Psoas muscle (tissue), 7 donors: ENCODE measurements at regions not wholly inside any gene's neighbourhood (a gene's known extent, or its start where the extent isn't known, plus 50 kb on each side); places are given as distances from the start of the nearest gene placed in this dataset.

Source experiments
- ATAC-seq, 4 donors: fragments of 200-7000 bp; cut with Tn5 transposase; one replicate each; pipeline ENCODE4 v1.9.1; 2020; ENCODE audit warnings: moderate library complexity in 3 of 4, mild to moderate bottlenecking in 2 of 4
- DNase-seq, 2 donors: peaks; one replicate each; pipeline ENCODE4 v3.0.0-alpha.2; 2020
- H3K27ac ChIP-seq: fragments of 200-600 bp; one replicate; pipeline ENCODE4 v1.8.0; 2022
- H3K27me3 ChIP-seq, 3 donors: fragments of 200-600 bp in 1 of 3; one replicate each; pipeline versions ENCODE4 v1.6.1 to v1.8.0; 2013 to 2022; ENCODE audit warnings: low read length in 2 of 3, mild to moderate bottlenecking in 2 of 3, moderate library complexity in 1 of 3; ENCODE audit not compliant: insufficient read depth in 3 of 3
- H3K36me3 ChIP-seq, 2 donors: fragments of 200-600 bp in 1 of 2; one replicate each; pipeline versions ENCODE4 v1.6.1 to v1.8.0; 2013 to 2022; ENCODE audit warnings: low read depth in 1 of 2, mild to moderate bottlenecking in 1 of 2, moderate library complexity in 1 of 2; ENCODE audit not compliant: insufficient read depth in 1 of 2
- H3K4me1 ChIP-seq: fragments of 200-600 bp; one replicate; pipeline ENCODE4 v1.8.0; 2022
- H3K4me3 ChIP-seq: fragments of 200-600 bp; one replicate; pipeline ENCODE4 v1.8.0; 2022; ENCODE audit warnings: mild to moderate bottlenecking
- H3K9me3 ChIP-seq: fragments of 200-600 bp; one replicate; pipeline ENCODE4 v1.8.0; 2022
- CTCF ChIP-seq: fragments of 200-600 bp; IDR thresholded peaks from one replicate; pipeline ENCODE4 v1.8.0; 2022; ENCODE audit warnings: antibody characterized with exemption
- WGBS, 3 donors: extraction: QIAGEN DNeasy Blood & Tissue Kit; methylation state at CpG; one replicate each; pipeline versions ENCODE4 v1.1.6 to v1.1.7; 2013; 5-methylcytosine and 5-hydroxymethylcytosine counted together
- intact Hi-C, 2 donors: fragments of 100-400 bp; cut with DNase I; formaldehyde crosslinking; loops; one replicate each; pipeline versions ENCODE4 v1.11.0 to v1.14.2; 2022
- donor health status: healthy with polysubstance abuse.
- donor health status: DM: no; HTN: no; CAD: no; lungs with moderate emphysema.
- donor health status: Bipolar disorder and iron deficiency.
- donor health status: healthy.
- donor health status: DM: yes; HTN: yes; CAD: no.
- donor health status: DM: no; HTN: no; CAD: no.
- donor health status: DM: yes; HTN: yes; CAD: no.

DNA sequence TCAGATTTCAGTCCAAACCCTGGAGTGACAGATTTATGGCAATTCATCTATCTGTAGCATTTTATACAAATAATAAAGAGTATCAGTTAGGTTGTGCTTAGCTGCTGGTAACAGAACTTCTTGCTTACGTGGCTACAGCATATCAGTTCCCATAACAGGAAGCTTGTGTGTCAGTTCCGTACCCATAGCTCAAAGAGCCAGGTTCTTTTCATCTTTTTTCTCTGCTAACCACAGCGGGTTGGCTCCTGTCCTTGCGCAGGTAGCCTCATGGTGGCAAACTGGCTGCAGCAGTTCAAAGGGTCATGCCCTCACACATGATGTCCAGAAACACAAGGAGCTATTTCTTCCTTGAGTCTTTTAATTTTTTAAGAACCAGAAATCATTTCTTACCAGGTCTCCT, 1041.8 kb downstream of the GATA3 start:
- Histone ChIP-seq H3K36me3 (no peaks in the 10 kb centered on the region), H3K27ac (no peak overlapping the region), H3K4me1 (no peaks in the 10 kb centered on the region), H3K9me3 (no peaks in the 10 kb centered on the region), H3K27me3 (no peaks in the 10 kb centered on the region), H3K4me3 (no peak overlapping the region)
- DNase-seq (no peak), ATAC-seq (no peak)
- WGBS, 3 donors, result 72 to 76% (median 72%) methylated on average over 4 of the region's 4 CpGs
- intact Hi-C loops, result no loop called here
- TF ChIP-seq CTCF, result no peak

GRCh38 chr10:9097206-9097990, 1042.9 kb downstream of the GATA3 start:
- Histone ChIP-seq H3K36me3 (no peaks in the 10 kb centered on the region), H3K27ac (no peak overlapping the region), H3K4me1 (no peaks in the 10 kb centered on the region), H3K27me3 (no peaks in the 10 kb centered on the region), H3K4me3 (no peak overlapping the region), H3K9me3 (no peaks in the 10 kb centered on the region)
- ATAC-seq (no peak), DNase-seq (no peak)
- no peak for TF ChIP-seq CTCF
- 38 to 45% (median 42%) methylated on average over 2 of the region's 2 CpGs for WGBS, 3 donors
- intact Hi-C loops, result no loop called here

- Histone ChIP-seq H3K27ac (no peak overlapping the region), H3K27me3 (no peaks in the 10 kb centered on the region), H3K9me3 (no peaks in the 10 kb centered on the region), H3K4me3 (no peak overlapping the region), H3K36me3 (no peaks in the 10 kb centered on the region), H3K4me1 (no peaks in the 10 kb centered on the region)
- no peak for TF ChIP-seq CTCF
- 47 to 51% (median 48%) methylated on average over 4 of the region's 4 CpGs for WGBS, 3 donors
- DNase-seq (no peak), ATAC-seq (no peak)
- intact Hi-C loops, result no loop called here
These were observed 1043.5 kb downstream of the GATA3 start for GRCh38 chr10:9097991-9098306.

- H3K36me3 ChIP-seq, result no peaks in the 10 kb centered on the region
- TF ChIP-seq CTCF, result no peak
- H3K4me3 ChIP-seq, result no peak overlapping the region
- WGBS, 3 donors, result 55 to 67% (median 58%) methylated on average over 4 of the region's 4 CpGs
- no peaks in the 10 kb centered on the region for H3K27me3 ChIP-seq
- H3K4me1 ChIP-seq, result no peaks in the 10 kb centered on the region
- H3K27ac ChIP-seq, result no peak overlapping the region
- H3K9me3 ChIP-seq, result no peaks in the 10 kb centered on the region
- intact Hi-C loops, result no loop called here
- ATAC-seq (no peak), DNase-seq (no peak)
These were observed 1047.5 kb downstream of the GATA3 start for GRCh38 chr10:9102026-9102425.

GRCh38 chr10:9103301-9103700, 1048.8 kb downstream of the GATA3 start:
- WGBS, 3 donors, result 16 to 30% (median 27%) methylated on average over 4 of the region's 4 CpGs
- Histone ChIP-seq H3K4me3 (no peak overlapping the region), H3K9me3 (no peaks in the 10 kb centered on the region), H3K27ac (no peak overlapping the region), H3K36me3 (no peaks in the 10 kb centered on the region), H3K27me3 (no peaks in the 10 kb centered on the region), H3K4me1 (no peaks in the 10 kb centered on the region)
- no peak for TF ChIP-seq CTCF
- ATAC-seq (no peak), DNase-seq (no peak)
- intact Hi-C loops, result no loop called here
